Astrocyte of the cerebellum (primary cell): ENCODE measurements at regions not wholly inside any gene's neighbourhood (a gene's known extent, or its start where the extent isn't known, plus 50 kb on each side); places are given as distances from the start of the nearest gene placed in this dataset.

ENCODE experiments used
- DNase-seq: peaks from one replicate; pipeline ENCODE4 v3.0.0-alpha.2; 2011; ENCODE audit warnings: low read depth
- H3K4me3 ChIP-seq: 2 replicates; pipeline ENCODE4 v1.5.1; 2011; ENCODE audit warnings: mild to moderate bottlenecking, low read depth, low read length, moderate library complexity
- in situ Hi-C: cut with HindIII; loops from 2 replicates; pipeline ENCODE4 v1.10.0; 2017; ENCODE audit warnings: low sequenced_read_pairs
- TF ChIP-seq, protein P1 (sequence below): IDR thresholded peaks from 2 replicates; pipeline ENCODE4 v1.5.1; 2012; ENCODE audit warnings: low read length, low read depth, moderate library complexity, mild to moderate bottlenecking; ENCODE audit errors: missing control alignments

DNA sequence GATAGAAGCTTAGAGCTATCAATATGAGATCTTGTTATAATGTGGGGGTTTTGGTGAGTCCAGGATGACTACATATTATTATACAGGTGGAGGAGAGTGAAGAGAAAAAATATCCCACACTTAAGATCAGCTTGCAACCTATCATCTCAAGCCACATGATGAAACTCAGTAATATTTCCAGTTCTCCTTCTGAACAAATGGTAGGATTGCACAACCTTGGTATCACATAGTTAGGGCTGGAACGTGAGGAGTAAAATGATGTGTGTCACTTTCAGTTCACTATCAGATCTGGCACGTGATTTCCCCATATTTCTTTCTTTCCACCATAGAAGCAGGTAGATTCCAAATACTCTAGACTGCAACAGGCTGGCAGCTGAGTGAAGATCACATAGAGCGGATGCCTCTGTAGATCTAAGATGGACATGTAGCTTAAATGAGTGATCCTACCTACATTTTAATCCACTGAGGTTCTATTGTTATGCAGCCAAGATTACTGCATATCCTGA is 150.6 kb upstream of the ANKRD50 start:
- H3K4me3 ChIP-seq = no peak overlapping the region
- TF ChIP-seq, protein P1, sequence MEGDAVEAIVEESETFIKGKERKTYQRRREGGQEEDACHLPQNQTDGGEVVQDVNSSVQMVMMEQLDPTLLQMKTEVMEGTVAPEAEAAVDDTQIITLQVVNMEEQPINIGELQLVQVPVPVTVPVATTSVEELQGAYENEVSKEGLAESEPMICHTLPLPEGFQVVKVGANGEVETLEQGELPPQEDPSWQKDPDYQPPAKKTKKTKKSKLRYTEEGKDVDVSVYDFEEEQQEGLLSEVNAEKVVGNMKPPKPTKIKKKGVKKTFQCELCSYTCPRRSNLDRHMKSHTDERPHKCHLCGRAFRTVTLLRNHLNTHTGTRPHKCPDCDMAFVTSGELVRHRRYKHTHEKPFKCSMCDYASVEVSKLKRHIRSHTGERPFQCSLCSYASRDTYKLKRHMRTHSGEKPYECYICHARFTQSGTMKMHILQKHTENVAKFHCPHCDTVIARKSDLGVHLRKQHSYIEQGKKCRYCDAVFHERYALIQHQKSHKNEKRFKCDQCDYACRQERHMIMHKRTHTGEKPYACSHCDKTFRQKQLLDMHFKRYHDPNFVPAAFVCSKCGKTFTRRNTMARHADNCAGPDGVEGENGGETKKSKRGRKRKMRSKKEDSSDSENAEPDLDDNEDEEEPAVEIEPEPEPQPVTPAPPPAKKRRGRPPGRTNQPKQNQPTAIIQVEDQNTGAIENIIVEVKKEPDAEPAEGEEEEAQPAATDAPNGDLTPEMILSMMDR = no peak
- no peak for DNase-seq
- in situ Hi-C loops = no loop called here

DNA sequence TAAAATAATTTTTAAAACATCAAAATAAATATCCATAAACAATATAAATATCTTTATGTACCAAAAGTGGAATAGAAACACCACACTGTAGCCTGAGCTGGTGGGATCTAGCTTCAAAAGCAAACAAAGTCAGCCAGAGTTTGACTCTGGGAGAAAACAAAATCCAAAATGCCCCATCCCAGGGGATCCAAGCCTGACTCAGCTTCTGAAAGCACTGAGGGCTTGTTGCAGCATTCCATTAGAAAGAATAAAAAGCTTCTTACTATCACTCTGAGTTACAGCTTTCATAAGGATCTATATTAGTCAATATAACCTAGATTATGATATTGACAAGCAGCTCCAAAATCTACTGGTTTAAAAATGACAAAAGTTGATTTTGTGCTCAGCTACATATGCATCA is 149.7 kb upstream of the ANKRD50 start:
- no peak for DNase-seq
- TF ChIP-seq, protein P1 = no peak
- no peak overlapping the region for H3K4me3 ChIP-seq
- in situ Hi-C loops = no loop called here

DNA sequence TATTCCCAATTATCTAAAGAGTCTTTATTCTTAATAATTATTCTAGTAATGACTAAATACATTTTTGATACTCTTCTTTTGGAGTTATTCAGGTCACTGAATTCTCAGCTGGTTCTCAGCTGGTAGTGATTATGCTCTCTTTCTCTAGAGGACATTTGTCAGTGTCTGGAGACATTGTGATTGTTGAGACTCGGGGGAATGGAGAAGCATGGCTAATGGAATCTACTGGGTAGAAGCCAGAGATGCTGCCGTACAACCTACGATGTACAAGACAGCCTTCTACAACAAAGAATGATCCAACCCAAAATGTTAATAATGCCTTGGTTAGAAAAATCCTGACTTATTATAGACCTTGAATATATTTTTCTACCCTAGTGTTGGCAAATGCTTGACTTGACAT is 149.2 kb upstream of the ANKRD50 start:
- TF ChIP-seq, protein P1 = no peak
- H3K4me3 ChIP-seq = no peak overlapping the region
- no peak for DNase-seq
- in situ Hi-C loops = no loop called here

DNA sequence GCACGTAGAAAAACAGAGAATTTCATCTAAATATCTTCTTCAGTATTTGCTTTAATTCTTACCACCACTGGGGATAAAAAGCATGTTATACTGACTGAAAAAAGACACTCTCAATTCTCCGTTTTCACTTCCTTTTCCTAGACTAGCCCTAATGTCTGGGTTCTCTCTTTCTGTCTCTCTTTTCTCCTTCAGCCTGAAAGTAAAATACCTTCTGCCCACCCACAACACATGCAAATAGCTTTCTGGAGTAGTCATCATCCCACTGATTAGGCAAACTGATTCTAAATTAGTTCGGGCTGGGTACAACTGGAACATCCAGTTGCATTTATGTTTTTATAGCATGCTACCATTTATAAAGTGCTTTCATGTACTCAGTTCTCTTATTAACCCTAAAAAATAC is 142.4 kb upstream of the ANKRD50 start:
- in situ Hi-C loops = no loop called here
- TF ChIP-seq, protein P1 = no peak
- H3K4me3 ChIP-seq = no peak overlapping the region
- no peak for DNase-seq

DNA sequence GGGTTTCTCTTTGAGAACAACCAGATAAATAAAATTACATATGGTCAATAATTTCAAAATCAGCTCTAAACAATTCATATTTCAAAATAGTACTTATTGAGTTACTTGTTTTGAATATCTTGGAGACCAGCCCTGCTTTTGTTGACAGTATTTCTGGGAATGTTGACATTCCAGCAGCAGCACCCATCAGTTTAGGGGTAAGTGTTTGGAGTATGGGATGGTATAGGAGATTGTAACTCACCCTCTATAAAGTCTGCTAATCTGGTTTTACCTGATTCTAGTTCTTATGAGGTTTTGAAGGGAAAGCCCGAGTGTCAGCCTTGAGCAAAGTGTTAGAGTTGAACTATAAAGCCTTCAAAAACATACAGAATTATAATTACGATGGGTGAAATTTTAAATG is 139.2 kb upstream of the ANKRD50 start:
- DNase-seq = no peak
- TF ChIP-seq, protein P1 = no peak
- in situ Hi-C loops = no loop called here
- no peak overlapping the region for H3K4me3 ChIP-seq

DNA sequence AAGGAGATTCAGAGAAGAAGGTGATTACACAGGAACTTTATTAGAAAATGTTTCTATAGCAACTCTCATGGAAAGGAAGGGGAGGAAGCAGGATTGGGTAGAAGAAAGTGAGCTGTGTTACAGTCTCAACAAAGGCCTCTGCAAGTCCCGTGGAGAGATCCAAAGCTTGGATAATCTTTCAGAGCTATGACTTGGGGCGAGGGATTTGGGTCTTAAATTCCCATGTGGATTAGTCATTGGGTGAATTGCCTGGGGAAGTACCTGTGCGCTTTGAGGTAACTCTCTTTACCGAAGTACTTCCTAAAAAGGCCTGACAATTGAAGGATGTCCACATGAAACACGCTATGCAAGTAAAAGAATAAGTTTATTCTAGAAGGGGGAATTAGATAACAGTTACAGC is 133.8 kb upstream of the ANKRD50 start:
- TF ChIP-seq, protein P1 = no peak
- in situ Hi-C loops = no loop called here
- no peak overlapping the region for H3K4me3 ChIP-seq
- DNase-seq = no peak
